ENCODE measurements at regions not wholly inside any gene's neighbourhood (a gene's known extent, or its start where the extent isn't known, plus 50 kb on each side); places are given as distances from the start of the nearest gene placed in this dataset.

DNA sequence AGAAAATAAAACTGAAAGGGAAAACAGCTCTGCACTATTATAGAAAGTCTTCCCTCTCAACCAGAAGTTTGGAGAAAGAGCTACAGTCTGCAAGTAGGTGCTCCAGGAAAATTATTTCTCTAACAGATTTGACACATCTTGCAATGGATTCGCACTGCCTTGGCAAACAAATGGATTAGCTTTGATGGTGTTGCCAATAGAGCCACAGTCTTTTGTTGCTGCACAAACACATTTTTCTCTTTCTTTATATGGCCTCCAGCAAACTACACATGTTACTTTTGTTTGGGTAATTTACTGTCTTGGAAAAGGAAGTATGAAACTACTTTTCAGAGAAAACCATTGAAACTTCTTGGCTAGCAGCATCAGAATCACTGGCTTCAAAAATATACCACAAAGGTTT, 523.1 kb downstream of the EFNA5 start:
- TF ChIP-seq, protein P1, sequence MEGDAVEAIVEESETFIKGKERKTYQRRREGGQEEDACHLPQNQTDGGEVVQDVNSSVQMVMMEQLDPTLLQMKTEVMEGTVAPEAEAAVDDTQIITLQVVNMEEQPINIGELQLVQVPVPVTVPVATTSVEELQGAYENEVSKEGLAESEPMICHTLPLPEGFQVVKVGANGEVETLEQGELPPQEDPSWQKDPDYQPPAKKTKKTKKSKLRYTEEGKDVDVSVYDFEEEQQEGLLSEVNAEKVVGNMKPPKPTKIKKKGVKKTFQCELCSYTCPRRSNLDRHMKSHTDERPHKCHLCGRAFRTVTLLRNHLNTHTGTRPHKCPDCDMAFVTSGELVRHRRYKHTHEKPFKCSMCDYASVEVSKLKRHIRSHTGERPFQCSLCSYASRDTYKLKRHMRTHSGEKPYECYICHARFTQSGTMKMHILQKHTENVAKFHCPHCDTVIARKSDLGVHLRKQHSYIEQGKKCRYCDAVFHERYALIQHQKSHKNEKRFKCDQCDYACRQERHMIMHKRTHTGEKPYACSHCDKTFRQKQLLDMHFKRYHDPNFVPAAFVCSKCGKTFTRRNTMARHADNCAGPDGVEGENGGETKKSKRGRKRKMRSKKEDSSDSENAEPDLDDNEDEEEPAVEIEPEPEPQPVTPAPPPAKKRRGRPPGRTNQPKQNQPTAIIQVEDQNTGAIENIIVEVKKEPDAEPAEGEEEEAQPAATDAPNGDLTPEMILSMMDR (IDR thresholded peaks at IDR 0.05), result no peak
- TF ChIP-seq POLR2A (IDR thresholded peaks at IDR 0.05), result no peak

Data from stomach (tissue), 4 donors.